Stomach (tissue), 8 donors: ENCODE measurements at regions not wholly inside any gene's neighbourhood (a gene's known extent, or its start where the extent isn't known, plus 50 kb on each side); places are given as distances from the start of the nearest gene placed in this dataset.

Experiments
- DNase-seq, 2 donors: peaks; one replicate each; pipeline versions ENCODE4 v3.0.0 to v3.0.0-alpha.2; 2013 to 2019
- H3K27ac ChIP-seq, 5 donors: fragments of 200-600 bp in 4 of 5; sonication (generic) in 4 of 5; one replicate each; pipeline ENCODE4 v1.5.1; 2013 to 2019; ENCODE audit warnings: mild to moderate bottlenecking in 1 of 5, moderate library complexity in 1 of 5
- H3K27me3 ChIP-seq, 3 donors: fragments of 200-600 bp; sonication (generic); one replicate each; pipeline ENCODE4 v1.5.1; 2017 to 2019; ENCODE audit warnings: mixed run types in 1 of 3
- H3K36me3 ChIP-seq, 4 donors: fragments of 200-600 bp; sonication (generic); 1 replicate in 3 of 4; 2 replicates in 1 of 4; pipeline ENCODE4 v1.5.1; 2016 to 2019
- H3K4me1 ChIP-seq, 4 donors: fragments of 200-600 bp; sonication (generic); one replicate each; pipeline ENCODE4 v1.5.1; 2016 to 2019
- H3K4me3 ChIP-seq, 4 donors: fragments of 200-600 bp; sonication (generic) in 3 of 4; one replicate each; pipeline ENCODE4 v1.5.1; 2016 to 2019; ENCODE audit warnings: mild to moderate bottlenecking in 1 of 4
- H3K9me3 ChIP-seq, 4 donors: fragments of 200-600 bp; sonication (generic); one replicate each; pipeline ENCODE4 v1.5.1; 2016 to 2019
- CTCF ChIP-seq, 7 experiments: fragments of 450-650 bp in 4 of 7; fragments of 200-600 bp in 3 of 7; sonication (generic) in 3 of 7; IDR thresholded peaks; one replicate each; pipeline ENCODE4 v1.5.1; 2016 to 2019; ENCODE audit warnings: antibody characterized with exemption in 7 of 7, control low read depth in 2 of 7, mild to moderate bottlenecking in 1 of 7
- EP300 ChIP-seq: sonication (generic); formaldehyde crosslinking; IDR thresholded peaks from one replicate; pipeline ENCODE4 v1.6.1; 2017; ENCODE audit warnings: antibody characterized with exemption
- POLR2A ChIP-seq, 4 donors: fragments of 450-650 bp; IDR thresholded peaks; one replicate each; pipeline ENCODE4 v1.6.1; 2016; ENCODE audit warnings: antibody characterized with exemption in 4 of 4, control low read depth in 2 of 4, mild to moderate bottlenecking in 1 of 4, moderate library complexity in 1 of 4
- POLR2AphosphoS5 ChIP-seq, 3 donors: sonication (generic); formaldehyde crosslinking; IDR thresholded peaks; one replicate each; pipeline ENCODE4 v1.6.1; 2016; ENCODE audit warnings: antibody characterized with exemption in 3 of 3
- WGBS, 5 donors: extraction: QIAGEN DNeasy Blood & Tissue Kit in 3 of 5; methylation state at CpG; one replicate each; pipeline versions ENCODE4 v1.1.5 to v1.1.7; 2013 to 2018; 5-methylcytosine and 5-hydroxymethylcytosine counted together
- intact Hi-C: fragments of 100-400 bp; cut with DNase I; formaldehyde crosslinking; loops from one replicate; pipeline ENCODE4 v1.15.1; 2023; ENCODE audit warnings: low total_unique reads
- donor health status: healthy with polysubstance abuse.
- donor health status: Bipolar disorder and iron deficiency.
- donor health status: healthy.

- peaks cover 0 to 3% (median 0%) of the 10 kb centered on the region in 3 donors for H3K27me3 ChIP-seq
- peaks cover 0 to 14% (median 5%) of the 10 kb centered on the region in 4 donors for H3K9me3 ChIP-seq
- H3K4me1 ChIP-seq: no peaks in the 10 kb centered on the region
- intact Hi-C loops: no loop called here
- H3K36me3 ChIP-seq: no peaks in the 10 kb centered on the region
- H3K27ac ChIP-seq: no peak overlapping the region
- WGBS, 5 donors: 86 to 90% (median 88%) methylated on average over 4 of the region's 4 CpGs
- no peak overlapping the region for H3K4me3 ChIP-seq
- no peak for TF ChIP-seq EP300
- no peak for TF ChIP-seq POLR2AphosphoS5 (IDR thresholded peaks at IDR 0.05)
- no peak for TF ChIP-seq CTCF (IDR thresholded peaks at IDR 0.05)
- TF ChIP-seq POLR2A (IDR thresholded peaks at IDR 0.05): no peak
- DNase-seq: no peak
These were observed 81.4 kb upstream of the RPS6KA3 start for GRCh38 chrX:20348139-20348538.

- Histone ChIP-seq H3K27ac (no peak overlapping the region), H3K4me1 (no peaks in the 10 kb centered on the region), H3K36me3 (no peaks in the 10 kb centered on the region), H3K27me3 (no peaks in the 10 kb centered on the region), H3K9me3 (peaks cover 0 to 14% (median 5%) of the 10 kb centered on the region in 4 donors), H3K4me3 (no peak overlapping the region)
- DNase-seq: peak in 1 of 2 donors; percentile 41
- 45 to 77% (median 71%) methylated on average over 5 of the region's 5 CpGs for WGBS, 5 donors
- TF ChIP-seq CTCF (IDR thresholded peaks at IDR 0.05): no peak
- TF ChIP-seq POLR2AphosphoS5 (IDR thresholded peaks at IDR 0.05): no peak
- TF ChIP-seq POLR2A (IDR thresholded peaks at IDR 0.05): no peak
- intact Hi-C loops: no loop called here
These were observed 80.8 kb upstream of the RPS6KA3 start for GRCh38 chrX:20347481-20347880.

- peaks cover 0 to 2% (median 0%) of the 10 kb centered on the region in 3 donors for H3K27me3 ChIP-seq
- no peak for TF ChIP-seq POLR2AphosphoS5 (IDR thresholded peaks at IDR 0.05)
- TF ChIP-seq POLR2A (IDR thresholded peaks at IDR 0.05): no peak
- no peak for TF ChIP-seq CTCF (IDR thresholded peaks at IDR 0.05)
- no peak for TF ChIP-seq EP300
- H3K27ac ChIP-seq: no peak overlapping the region
- no peaks in the 10 kb centered on the region for H3K4me1 ChIP-seq
- WGBS, 5 donors: 12 to 33% (median 20%) methylated on average over 1 of the region's 1 CpG
- H3K36me3 ChIP-seq: no peaks in the 10 kb centered on the region
- intact Hi-C loops: no loop called here
- no peak overlapping the region for H3K4me3 ChIP-seq
- DNase-seq: no peak
- no peaks in the 10 kb centered on the region for H3K9me3 ChIP-seq
These were observed 67.0 kb upstream of the RPS6KA3 start for GRCh38 chrX:20333672-20334071.

- no peak for DNase-seq
- intact Hi-C loops: no loop called here
- Histone ChIP-seq H3K27me3 (peaks cover 0 to 3% (median 0%) of the 10 kb centered on the region in 3 donors), H3K36me3 (no peaks in the 10 kb centered on the region), H3K9me3 (no peaks in the 10 kb centered on the region), H3K4me3 (no peak overlapping the region), H3K4me1 (no peaks in the 10 kb centered on the region), H3K27ac (no peak overlapping the region)
- WGBS, 5 donors: 57 to 90% (median 89%) methylated on average over 2 of the region's 2 CpGs
- TF ChIP-seq EP300: no peak
- TF ChIP-seq POLR2A (IDR thresholded peaks at IDR 0.05): no peak
- no peak for TF ChIP-seq POLR2AphosphoS5 (IDR thresholded peaks at IDR 0.05)
- TF ChIP-seq CTCF (IDR thresholded peaks at IDR 0.05): no peak
These were observed 63.8 kb upstream of the RPS6KA3 start for GRCh38 chrX:20330545-20330944.
